Glomerular endothelial cell (primary cell): ENCODE measurements at regions not wholly inside any gene's neighbourhood (a gene's known extent, or its start where the extent isn't known, plus 50 kb on each side); places are given as distances from the start of the nearest gene placed in this dataset.

Source experiments
- DNase-seq: peaks from one replicate; pipeline ENCODE4 v3.0.0-alpha.2; 2011; ENCODE audit warnings: low read depth, low spot score; ENCODE audit errors: extremely low read depth

- no peak for DNase-seq
Measured at GRCh38 chr13:29959603-29960002, 109.2 kb upstream of the UBL3 start.

DNA sequence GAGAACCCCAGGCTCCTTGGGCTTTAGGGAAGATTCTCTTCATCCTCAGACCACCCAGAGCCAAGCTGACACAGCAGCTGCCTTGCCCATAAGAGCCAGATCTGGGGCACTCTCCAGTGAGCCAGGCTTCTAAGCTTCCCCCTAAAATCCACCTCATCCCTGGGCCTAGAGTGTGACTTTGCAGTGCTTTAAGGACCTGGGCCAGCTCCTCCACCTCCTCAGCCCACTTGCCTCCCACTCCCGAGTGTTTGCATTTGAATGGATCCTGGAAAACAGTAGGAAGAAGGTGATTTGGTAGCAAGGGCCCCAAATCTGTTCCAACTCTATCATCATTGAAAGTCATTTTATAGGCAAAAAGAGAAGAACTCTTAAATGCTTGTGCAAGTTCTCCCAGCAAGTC, 108.7 kb upstream of the UBL3 start:
- DNase-seq, result no peak

DNA sequence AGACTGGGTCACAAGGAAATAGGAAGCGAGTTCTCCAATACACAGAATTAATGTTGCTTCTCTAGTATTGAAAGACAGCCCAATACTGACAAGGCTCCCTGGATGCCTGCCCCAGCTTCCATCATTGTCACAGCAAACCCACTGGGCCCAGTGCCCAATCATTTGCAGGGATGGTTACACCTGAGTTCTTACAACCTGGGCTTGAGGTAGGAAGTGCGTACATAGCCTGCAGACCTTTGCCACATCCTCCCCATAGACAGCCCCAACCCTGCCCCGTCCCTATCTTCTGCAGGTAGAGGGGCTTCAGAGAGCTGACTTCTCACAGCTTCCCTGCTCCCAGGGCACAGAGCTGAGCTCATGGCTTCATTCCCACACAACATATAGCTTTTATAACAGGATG, 108.1 kb upstream of the UBL3 start:
- DNase-seq, result no peak

DNA sequence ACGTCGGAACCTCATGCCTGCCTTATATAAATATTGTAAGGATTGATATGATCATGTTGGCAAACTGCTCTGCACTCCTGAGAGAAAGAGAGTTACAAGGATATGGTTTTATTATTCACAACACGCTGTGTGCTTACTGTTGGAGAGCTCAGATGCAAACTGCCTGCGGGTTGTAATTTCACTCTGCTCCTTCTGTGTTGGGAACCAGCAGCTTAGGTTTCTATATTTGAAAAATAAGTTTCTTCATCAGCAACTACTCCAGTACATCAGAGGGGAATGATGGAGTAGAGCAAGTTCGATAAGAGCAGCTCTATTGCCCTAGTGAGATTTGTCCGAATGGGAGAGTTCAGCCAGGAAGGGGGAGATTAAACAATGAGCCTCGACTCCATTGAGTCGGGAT, 106.9 kb upstream of the UBL3 start:
- no peak for DNase-seq

GRCh38 chr13:29956853-29957252, 106.4 kb upstream of the UBL3 start:
- no peak for DNase-seq

DNA sequence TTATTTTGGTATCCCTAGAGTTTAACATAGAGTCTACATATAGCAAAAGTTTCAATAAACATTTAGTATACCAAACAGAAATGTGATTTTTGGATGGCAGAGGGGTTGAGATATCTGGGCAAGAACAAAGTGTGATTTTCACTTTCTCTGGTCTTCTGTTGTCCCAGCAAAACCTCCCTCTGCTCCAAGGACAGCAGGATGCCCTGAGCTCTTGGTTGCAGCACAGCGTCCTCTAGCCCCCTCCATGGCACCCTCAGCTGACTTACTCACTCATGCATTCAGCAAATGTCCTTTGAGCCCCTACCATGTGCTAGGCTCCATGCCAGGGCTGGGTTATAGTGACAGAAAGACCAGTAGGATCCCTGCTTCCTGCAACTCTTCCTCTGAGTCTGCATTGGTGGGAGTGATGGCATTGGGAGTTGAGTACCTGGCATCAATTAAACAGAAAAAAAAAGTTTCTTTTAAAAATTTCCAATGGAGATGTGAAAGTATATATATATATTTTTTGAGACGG, 104.8 kb upstream of the UBL3 start:
- DNase-seq, result no peak

- DNase-seq, result no peak
Measured at GRCh38 chr13:29954082-29955028, 103.9 kb upstream of the UBL3 start.

DNA sequence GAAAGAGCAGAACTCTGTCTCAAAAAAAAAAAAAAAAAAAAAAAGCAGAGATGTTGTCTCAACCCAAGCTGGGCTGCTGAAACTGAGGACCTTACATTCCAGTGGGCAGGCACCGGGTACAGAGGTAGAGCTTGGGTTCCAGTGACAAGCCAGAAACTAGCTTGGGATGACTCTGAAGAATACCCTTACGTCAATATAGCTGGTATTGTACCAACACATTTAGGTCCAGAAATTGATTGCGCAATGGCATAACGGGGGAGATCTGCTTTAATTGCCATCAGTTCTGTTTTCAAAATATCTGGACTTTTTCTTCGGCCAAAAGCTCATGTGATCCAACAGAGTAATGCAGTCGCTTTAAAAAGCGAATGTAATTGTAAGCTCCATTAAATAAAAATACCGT, 103.1 kb upstream of the UBL3 start:
- DNase-seq, result no peak

DNA sequence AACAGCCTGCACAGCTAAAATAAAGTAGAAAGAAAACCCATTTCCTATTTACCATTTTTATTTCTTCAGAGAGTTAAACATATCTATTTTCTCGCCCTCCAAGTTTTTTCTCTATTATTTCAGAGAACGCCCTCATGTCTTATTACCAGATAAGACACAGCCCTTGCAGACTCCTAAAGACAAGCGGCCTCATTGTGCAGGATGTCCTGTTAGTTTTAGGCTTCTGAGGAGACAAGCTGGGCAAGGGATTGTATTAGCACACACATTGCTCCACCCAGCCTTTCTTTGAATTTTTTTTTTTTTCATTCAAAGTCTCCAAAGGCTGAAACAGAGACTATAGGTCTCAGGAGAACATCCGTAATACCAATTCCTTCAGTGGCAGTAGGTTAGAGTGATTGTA, 101.8 kb upstream of the UBL3 start:
- no peak for DNase-seq

GRCh38 chr13:29948791-29949190, 98.4 kb upstream of the UBL3 start:
- no peak for DNase-seq

GRCh38 chr13:29948244-29948643, 97.8 kb upstream of the UBL3 start:
- DNase-seq, result no peak

DNA sequence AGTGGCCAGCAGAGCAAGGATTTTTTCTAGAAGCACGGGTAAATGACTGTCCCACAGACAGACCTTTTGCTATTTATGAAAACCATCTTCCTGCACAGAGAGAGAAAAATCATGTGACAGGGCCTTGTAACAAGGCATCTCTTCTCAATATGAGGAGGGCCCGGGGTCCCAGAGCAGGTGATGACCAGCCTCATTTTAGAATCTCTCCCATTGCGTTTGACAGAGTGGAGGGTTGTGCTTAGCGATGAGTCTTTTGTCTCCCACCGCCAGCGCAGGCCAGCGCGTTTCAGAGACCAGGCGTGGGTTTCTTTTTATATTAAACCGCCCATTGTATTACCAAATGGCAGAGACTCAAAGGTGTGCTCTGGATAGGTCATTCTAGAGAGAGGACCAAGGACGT, 97.4 kb upstream of the UBL3 start:
- no peak for DNase-seq

DNA sequence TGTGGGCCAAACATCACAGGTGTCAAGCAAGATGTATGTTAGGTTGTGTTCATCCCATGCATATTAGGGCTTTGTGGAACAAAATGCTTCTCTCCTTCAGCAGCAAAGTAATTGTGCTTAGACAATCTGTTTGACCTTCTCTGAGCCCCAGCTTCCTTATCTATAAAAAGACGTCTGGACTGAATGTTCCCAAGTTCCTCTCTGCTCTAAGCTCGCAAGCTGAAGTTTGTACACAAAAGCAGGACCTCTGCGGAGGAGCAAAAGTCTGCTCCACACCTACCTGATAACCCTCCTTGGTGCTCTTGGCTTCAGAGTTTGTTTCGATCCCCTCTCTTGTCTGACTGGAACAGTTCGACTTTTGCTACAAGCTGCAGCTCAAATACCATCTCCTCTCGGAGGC, 95.7 kb upstream of the UBL3 start:
- DNase-seq, result no peak

DNA sequence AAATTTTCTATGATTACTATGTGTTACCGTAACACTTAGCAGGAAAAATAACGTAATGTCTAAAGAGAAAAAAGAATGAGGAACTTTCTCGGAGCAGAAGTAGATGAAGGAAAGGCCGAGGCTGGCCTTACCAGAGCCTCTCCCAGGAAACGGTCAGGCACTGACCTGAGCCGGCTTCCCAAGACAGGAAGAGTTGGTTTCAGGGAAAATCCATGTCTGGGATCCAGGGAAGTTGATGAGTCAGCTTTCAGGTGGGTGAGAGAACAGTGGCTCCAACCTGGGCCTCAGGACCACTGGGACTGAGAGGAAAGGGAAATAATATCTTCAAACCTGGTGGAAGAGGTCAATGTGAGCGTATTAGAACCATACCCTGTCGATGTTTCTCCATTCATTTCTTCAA, 93.3 kb upstream of the UBL3 start:
- no peak for DNase-seq

GRCh38 chr13:29943273-29943672, 92.9 kb upstream of the UBL3 start:
- no peak for DNase-seq

GRCh38 chr13:29940715-29941114, 90.3 kb upstream of the UBL3 start:
- DNase-seq, result no peak

- no peak for DNase-seq
Measured at GRCh38 chr13:29939158-29939557, 88.7 kb upstream of the UBL3 start.

- no peak for DNase-seq
Measured at GRCh38 chr13:29937841-29938240, 87.4 kb upstream of the UBL3 start.

DNA sequence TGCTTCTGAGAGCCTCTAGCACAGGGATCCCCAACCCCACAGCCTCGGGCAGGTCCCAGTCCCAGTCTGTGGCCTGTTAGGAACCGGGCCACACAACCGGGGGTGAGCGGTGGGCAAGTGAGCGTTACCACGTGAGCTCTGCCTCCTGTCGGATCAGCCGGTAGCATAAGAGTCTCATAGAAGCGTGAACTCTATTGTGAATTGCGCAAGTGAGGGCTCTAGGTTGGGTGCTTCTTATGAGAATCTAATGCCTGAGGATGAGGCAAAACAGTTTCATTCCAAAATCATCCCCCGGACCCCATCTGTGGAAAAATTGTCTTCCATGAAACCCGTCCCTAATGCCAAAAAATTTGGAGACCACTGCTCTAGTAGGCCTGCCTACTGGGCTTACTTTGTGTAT, 87.0 kb upstream of the UBL3 start:
- no peak for DNase-seq

- no peak for DNase-seq
Measured at GRCh38 chr13:29936956-29937355, 86.5 kb upstream of the UBL3 start.

DNA sequence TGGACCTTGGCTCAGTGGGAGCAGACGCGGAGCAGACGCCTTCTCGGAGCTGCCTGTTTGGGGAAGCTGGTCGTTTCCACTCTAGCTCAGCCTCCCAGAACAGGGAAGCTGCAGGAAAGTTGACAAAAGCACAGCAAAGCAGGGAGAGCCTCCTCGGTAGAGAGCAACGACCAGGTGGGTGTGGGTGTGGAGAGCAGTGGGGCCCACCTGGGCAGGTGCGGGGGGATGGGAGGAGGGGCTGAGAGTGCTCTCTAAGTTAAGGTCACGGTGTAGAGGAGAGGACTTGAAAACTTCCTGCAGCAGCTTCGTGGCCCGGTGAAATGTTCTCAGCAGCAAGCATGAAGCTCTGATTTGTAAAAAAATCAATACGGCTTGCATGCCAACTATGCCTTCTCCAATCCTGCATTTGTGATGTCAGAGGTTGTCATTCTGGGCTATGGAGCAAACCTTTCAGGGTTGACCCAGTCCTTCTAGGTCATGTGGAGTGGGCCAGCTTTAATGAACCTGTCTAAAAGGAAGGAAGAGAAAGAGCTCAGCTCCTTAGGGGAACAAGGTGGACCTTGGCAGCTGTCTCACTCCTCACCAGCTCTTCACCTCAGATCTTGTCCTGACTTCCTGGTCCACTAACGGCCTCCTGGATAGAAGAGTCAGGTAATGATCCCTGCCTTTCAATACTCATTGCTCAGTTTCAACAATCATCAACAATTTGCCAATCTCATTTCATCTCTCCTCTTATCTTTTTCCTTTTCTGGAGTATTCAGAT, 85.8 kb upstream of the UBL3 start:
- DNase-seq, result no peak
